Endothelial cell of umbilical vein (primary cell): ENCODE measurements at regions not wholly inside any gene's neighbourhood (a gene's known extent, or its start where the extent isn't known, plus 50 kb on each side); places are given as distances from the start of the nearest gene placed in this dataset.

Source experiments
- CTCF ChIP-seq, 2 donors: IDR thresholded peaks; 1 replicate in 1 of 2; 2 replicates in 1 of 2; pipeline ENCODE4 v1.5.1; 2011; ENCODE audit warnings: low read length in 2 of 2, mild to moderate bottlenecking in 2 of 2, moderate library complexity in 2 of 2, control low read depth in 1 of 2, inconsistent platforms in 1 of 2, low read depth in 1 of 2; ENCODE audit not compliant: insufficient read depth in 1 of 2; ENCODE audit errors: extremely low read depth in 1 of 2
- GATA2 ChIP-seq: IDR thresholded peaks from 2 replicates; pipeline ENCODE4 v1.7.0; 2011; ENCODE audit warnings: low read depth, mild to moderate bottlenecking, moderate library complexity, mixed read lengths, low read length; ENCODE audit not compliant: insufficient read length, insufficient read depth
- JUN ChIP-seq: IDR thresholded peaks from 2 replicates; pipeline ENCODE4 v1.6.1; 2011; ENCODE audit warnings: borderline replicate concordance, low read depth; ENCODE audit not compliant: insufficient read length, insufficient read depth
- POLR2A ChIP-seq: IDR thresholded peaks from 2 replicates; pipeline ENCODE4 v1.6.1; 2012; ENCODE audit warnings: low read depth, mild to moderate bottlenecking, control low read depth, low read length
- POLR2AphosphoS5 ChIP-seq: IDR thresholded peaks from 2 replicates; pipeline ENCODE4 v1.6.1; 2012; ENCODE audit warnings: low read depth, mild to moderate bottlenecking, control low read depth, low read length, moderate library complexity; ENCODE audit not compliant: insufficient read depth

GRCh38 chr17:69801368-69801767, 273.7 kb upstream of the KCNJ16 start:
- no peak for TF ChIP-seq CTCF (IDR thresholded peaks at IDR 0.05; ENCODE audit: extremely low read depth in 1 of 2, insufficient read depth in 1 of 2, low read depth in 1 of 2, low read length in 2 of 2)
- TF ChIP-seq POLR2A = no peak
- no peak for TF ChIP-seq POLR2AphosphoS5
- no peak for TF ChIP-seq JUN
- no peak for TF ChIP-seq GATA2
